ENCODE measurements at regions not wholly inside any gene's neighbourhood (a gene's known extent, or its start where the extent isn't known, plus 50 kb on each side); places are given as distances from the start of the nearest gene placed in this dataset.

DNA sequence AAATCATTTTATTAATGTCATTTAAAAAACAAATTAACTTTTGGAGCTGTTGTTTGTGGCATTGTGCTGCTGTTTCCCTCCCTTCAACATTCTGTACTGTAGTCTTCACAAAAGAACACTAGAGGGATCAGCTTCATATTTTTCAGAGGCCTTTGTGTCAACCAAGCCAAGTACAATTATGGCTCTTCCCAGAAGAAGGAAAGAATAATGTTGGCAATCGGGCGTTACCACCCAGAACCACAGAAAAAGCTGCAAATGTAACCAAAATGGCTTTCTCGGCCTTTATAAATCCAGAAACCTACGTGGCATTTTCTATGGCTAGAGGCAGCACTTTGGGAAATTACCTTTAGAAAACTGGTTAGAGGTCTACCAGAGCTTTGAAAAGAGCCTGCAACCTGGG is 98.8 kb upstream of the COL1A2 start:
- peak overlapping the region; percentile 72 for H3K4me3 Mint-ChIP-seq (ENCODE audit: unreplicated experiment)

DNA sequence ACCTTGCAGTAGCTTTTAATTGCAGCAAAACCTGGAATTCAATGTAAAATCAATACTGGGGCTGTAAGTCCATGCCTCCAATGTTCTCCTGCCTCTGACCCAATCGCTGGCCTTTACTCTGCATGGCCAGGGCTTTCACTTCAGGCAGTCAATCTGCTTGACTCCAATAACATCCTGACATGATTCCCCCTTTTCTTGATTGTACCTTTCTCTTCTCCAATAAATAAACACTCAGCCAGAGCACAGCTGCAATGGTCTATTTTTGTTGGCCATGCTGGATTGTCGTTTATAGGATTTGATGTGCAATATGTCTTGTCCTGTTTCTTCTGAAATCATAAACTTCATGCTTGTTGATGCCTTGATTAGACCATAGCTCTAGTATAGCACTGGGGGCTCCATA is 97.8 kb upstream of the COL1A2 start:
- Histone ChIP-seq H3K9ac (ENCODE audit: low read length) (peak overlapping the region; percentile 65), H3K27ac (ENCODE audit: low read depth, low read length) (peak overlapping the region; percentile 100), H3K27me3 (ENCODE audit: insufficient read depth, low read length) (no peaks in the 10 kb centered on the region), H3K36me3 (ENCODE audit: insufficient read depth, low read length) (no peaks in the 10 kb centered on the region), H3K4me1 (ENCODE audit: insufficient read depth, low read length) (peaks cover 52% of the 10 kb centered on the region), H3K9me3 (ENCODE audit: insufficient read depth, low read depth, low read length) (no peaks in the 10 kb centered on the region), H3K4me2 (ENCODE audit: low read length) (peak overlapping the region; percentile 77), H3K4me3 (ENCODE audit: insufficient read depth, low read depth, low read length) (peak overlapping the region; percentile 8), H4K20me1 (ENCODE audit: insufficient read depth, low read length) (no peaks in the 10 kb centered on the region), H3K79me2 (ENCODE audit: insufficient read depth, low read length) (peaks cover 16% of the 10 kb centered on the region), H2AFZ (ENCODE audit: low read depth, low read length) (no peak overlapping the region)
- Mint-ChIP-seq H3K4me3 (ENCODE audit: unreplicated experiment) (peak overlapping the region; percentile 75), H3K27ac (ENCODE audit: unreplicated experiment) (peak overlapping the region; percentile 99), H3K9me3 (ENCODE audit: unreplicated experiment) (no peaks in the 10 kb centered on the region), H3K4me1 (ENCODE audit: low read depth, unreplicated experiment) (peaks cover 60% of the 10 kb centered on the region), H3K27me3 (ENCODE audit: low read depth, unreplicated experiment) (no peaks in the 10 kb centered on the region), H3K36me3 (ENCODE audit: low read depth, unreplicated experiment) (no peaks in the 10 kb centered on the region)
- DNase-seq (ENCODE audit: low read depth) (no peak), FAIRE-seq (peak; percentile 5)
- no peak for TF ChIP-seq EZH2 (IDR thresholded peaks at IDR 0.05; ENCODE audit: insufficient read depth, low read length)
- TF ChIP-seq, protein P1, sequence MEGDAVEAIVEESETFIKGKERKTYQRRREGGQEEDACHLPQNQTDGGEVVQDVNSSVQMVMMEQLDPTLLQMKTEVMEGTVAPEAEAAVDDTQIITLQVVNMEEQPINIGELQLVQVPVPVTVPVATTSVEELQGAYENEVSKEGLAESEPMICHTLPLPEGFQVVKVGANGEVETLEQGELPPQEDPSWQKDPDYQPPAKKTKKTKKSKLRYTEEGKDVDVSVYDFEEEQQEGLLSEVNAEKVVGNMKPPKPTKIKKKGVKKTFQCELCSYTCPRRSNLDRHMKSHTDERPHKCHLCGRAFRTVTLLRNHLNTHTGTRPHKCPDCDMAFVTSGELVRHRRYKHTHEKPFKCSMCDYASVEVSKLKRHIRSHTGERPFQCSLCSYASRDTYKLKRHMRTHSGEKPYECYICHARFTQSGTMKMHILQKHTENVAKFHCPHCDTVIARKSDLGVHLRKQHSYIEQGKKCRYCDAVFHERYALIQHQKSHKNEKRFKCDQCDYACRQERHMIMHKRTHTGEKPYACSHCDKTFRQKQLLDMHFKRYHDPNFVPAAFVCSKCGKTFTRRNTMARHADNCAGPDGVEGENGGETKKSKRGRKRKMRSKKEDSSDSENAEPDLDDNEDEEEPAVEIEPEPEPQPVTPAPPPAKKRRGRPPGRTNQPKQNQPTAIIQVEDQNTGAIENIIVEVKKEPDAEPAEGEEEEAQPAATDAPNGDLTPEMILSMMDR (IDR thresholded peaks at IDR 0.05; ENCODE audit: insufficient read depth, low read depth, low read length): no peak

More for the DNA sequence above, 98.8 kb upstream of the COL1A2 start:
- H3K4me1 ChIP-seq (ENCODE audit: insufficient read depth, low read length): peaks cover 41% of the 10 kb centered on the region
- no peaks in the 10 kb centered on the region for H3K36me3 ChIP-seq (ENCODE audit: insufficient read depth, low read length)
- Mint-ChIP-seq H3K36me3 (ENCODE audit: low read depth, unreplicated experiment) (no peaks in the 10 kb centered on the region), H3K27ac (ENCODE audit: unreplicated experiment) (peak overlapping the region; percentile 92), H3K4me1 (ENCODE audit: low read depth, unreplicated experiment) (peaks cover 54% of the 10 kb centered on the region), H3K9me3 (ENCODE audit: unreplicated experiment) (no peaks in the 10 kb centered on the region), H3K27me3 (ENCODE audit: low read depth, unreplicated experiment) (no peaks in the 10 kb centered on the region)
- H3K27ac ChIP-seq (ENCODE audit: low read depth, low read length): peak overlapping the region; percentile 100
- DNase-seq (ENCODE audit: low read depth) (peak; percentile 79), FAIRE-seq (peak; percentile 86)
- no peaks in the 10 kb centered on the region for H4K20me1 ChIP-seq (ENCODE audit: insufficient read depth, low read length)
- H3K27me3 ChIP-seq (ENCODE audit: insufficient read depth, low read length): no peaks in the 10 kb centered on the region
- peak overlapping the region; percentile 65 for H3K9ac ChIP-seq (ENCODE audit: low read length)
- H3K4me3 ChIP-seq (ENCODE audit: insufficient read depth, low read depth, low read length): no peak overlapping the region
- peak overlapping the region; percentile 77 for H3K4me2 ChIP-seq (ENCODE audit: low read length)
- peaks cover 16% of the 10 kb centered on the region for H3K79me2 ChIP-seq (ENCODE audit: insufficient read depth, low read length)
- peak overlapping the region; percentile 51 for H2AFZ ChIP-seq (ENCODE audit: low read depth, low read length)
- H3K9me3 ChIP-seq (ENCODE audit: insufficient read depth, low read depth, low read length): no peaks in the 10 kb centered on the region
- no peak for TF ChIP-seq EZH2 (IDR thresholded peaks at IDR 0.05; ENCODE audit: insufficient read depth, low read length)
- TF ChIP-seq, protein P1 (IDR thresholded peaks at IDR 0.05; ENCODE audit: insufficient read depth, low read depth, low read length): peak; percentile 69

DNA sequence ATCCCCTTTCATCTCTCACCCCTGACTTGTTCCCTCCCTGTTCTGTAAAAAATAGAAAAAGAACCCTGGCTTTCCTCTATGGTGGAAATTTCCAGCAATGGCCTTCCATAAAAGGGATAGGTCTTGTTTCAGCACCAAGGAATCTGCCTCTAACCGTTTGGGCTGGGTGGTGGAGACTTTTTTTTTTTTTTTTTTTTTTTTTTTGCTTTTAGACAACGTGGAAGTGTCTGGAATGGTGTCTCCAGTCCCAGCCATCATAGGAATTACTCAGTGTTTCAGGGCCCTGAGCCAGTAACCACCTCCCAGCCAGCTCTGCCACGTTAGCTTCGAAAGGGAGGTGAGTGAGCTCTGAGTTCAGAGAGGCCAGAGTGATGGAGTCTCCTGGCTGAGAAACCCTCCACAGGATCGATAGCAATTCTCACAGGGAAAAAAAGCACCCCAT is 97.3 kb upstream of the COL1A2 start:
- H3K27ac ChIP-seq (ENCODE audit: low read depth, low read length): peak overlapping the region; percentile 100
- peak overlapping the region; percentile 77 for H3K4me2 ChIP-seq (ENCODE audit: low read length)
- H3K4me3 Mint-ChIP-seq (ENCODE audit: unreplicated experiment): peak overlapping the region; percentile 75

More for the DNA sequence above, 97.3 kb upstream of the COL1A2 start:
- no peaks in the 10 kb centered on the region for H3K36me3 ChIP-seq (ENCODE audit: insufficient read depth, low read length)
- peak overlapping the region; percentile 8 for H3K4me3 ChIP-seq (ENCODE audit: insufficient read depth, low read depth, low read length)
- no peaks in the 10 kb centered on the region for H3K27me3 Mint-ChIP-seq (ENCODE audit: low read depth, unreplicated experiment)
- DNase-seq (ENCODE audit: low read depth) (peak; percentile 96), FAIRE-seq (peak; percentile 88)
- no peaks in the 10 kb centered on the region for H3K9me3 Mint-ChIP-seq (ENCODE audit: unreplicated experiment)
- no peak overlapping the region for H2AFZ ChIP-seq (ENCODE audit: low read depth, low read length)
- peak overlapping the region; percentile 70 for H3K9ac ChIP-seq (ENCODE audit: low read length)
- H3K4me1 Mint-ChIP-seq (ENCODE audit: low read depth, unreplicated experiment): peaks cover 65% of the 10 kb centered on the region
- H3K36me3 Mint-ChIP-seq (ENCODE audit: low read depth, unreplicated experiment): no peaks in the 10 kb centered on the region
- no peaks in the 10 kb centered on the region for H3K9me3 ChIP-seq (ENCODE audit: insufficient read depth, low read depth, low read length)
- no peak for TF ChIP-seq EZH2 (IDR thresholded peaks at IDR 0.05; ENCODE audit: insufficient read depth, low read length)
- TF ChIP-seq, protein P1 (IDR thresholded peaks at IDR 0.05; ENCODE audit: insufficient read depth, low read depth, low read length): no peak
- no peaks in the 10 kb centered on the region for H4K20me1 ChIP-seq (ENCODE audit: insufficient read depth, low read length)
- H3K27ac Mint-ChIP-seq (ENCODE audit: unreplicated experiment): peak overlapping the region; percentile 99
- peaks cover 16% of the 10 kb centered on the region for H3K79me2 ChIP-seq (ENCODE audit: insufficient read depth, low read length)
- peaks cover 56% of the 10 kb centered on the region for H3K4me1 ChIP-seq (ENCODE audit: insufficient read depth, low read length)
- no peaks in the 10 kb centered on the region for H3K27me3 ChIP-seq (ENCODE audit: insufficient read depth, low read length)

Data from astrocyte (in vitro differentiated cells and primary cell).